ENCODE measurements at regions not wholly inside any gene's neighbourhood (a gene's known extent, or its start where the extent isn't known, plus 50 kb on each side); places are given as distances from the start of the nearest gene placed in this dataset.

DNA sequence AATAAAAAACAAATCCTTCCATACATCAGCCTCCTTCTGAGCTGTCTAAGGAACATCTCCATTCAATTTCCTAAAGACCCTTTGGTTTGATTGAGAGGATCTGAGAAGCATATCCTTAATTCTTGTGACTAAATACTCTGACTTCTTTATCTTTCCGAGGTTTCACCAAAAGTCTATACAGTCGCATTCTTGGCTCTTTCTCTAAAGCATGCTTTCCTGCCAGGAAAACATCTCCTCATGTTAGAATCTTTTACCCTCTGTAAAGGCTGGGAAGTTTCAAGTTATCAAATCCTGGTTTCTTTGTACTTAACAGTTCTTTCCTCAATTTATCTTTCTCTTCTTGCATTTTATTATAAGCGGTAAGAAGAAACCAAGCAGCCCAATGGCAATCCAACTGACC, 630.4 kb downstream of the PTPRC start:
- DNase-seq (ENCODE audit: low read depth in 2 of 3, low spot score in 1 of 3), result no peak

- DNase-seq (ENCODE audit: low read depth in 2 of 3, low spot score in 1 of 3), result no peak
Observed at GRCh38 chr1:199272139-199272544, 633.3 kb downstream of the PTPRC start.

DNA sequence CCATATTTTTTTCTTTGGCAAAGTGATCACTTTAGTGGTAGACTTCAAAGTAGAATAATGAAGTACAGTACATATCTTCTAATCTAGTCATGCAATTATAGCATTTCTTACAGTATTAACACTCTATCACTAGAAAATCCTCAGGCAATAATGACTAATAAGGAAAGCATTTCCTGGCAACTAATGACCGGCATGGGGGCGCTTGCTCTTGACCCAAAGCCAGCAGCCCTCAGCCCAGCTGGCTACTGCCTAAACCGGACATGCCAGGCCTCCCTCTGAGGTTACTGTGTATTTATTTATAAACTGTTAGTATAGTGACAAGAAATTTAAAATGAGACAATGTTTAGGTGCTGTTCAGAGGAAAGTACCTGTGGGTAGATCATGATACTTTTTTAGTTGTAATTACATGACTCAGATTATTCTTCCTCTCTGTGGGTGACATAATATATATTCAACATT, 633.8 kb downstream of the PTPRC start:
- DNase-seq (ENCODE audit: low read depth in 2 of 3, low spot score in 1 of 3), result no peak

DNA sequence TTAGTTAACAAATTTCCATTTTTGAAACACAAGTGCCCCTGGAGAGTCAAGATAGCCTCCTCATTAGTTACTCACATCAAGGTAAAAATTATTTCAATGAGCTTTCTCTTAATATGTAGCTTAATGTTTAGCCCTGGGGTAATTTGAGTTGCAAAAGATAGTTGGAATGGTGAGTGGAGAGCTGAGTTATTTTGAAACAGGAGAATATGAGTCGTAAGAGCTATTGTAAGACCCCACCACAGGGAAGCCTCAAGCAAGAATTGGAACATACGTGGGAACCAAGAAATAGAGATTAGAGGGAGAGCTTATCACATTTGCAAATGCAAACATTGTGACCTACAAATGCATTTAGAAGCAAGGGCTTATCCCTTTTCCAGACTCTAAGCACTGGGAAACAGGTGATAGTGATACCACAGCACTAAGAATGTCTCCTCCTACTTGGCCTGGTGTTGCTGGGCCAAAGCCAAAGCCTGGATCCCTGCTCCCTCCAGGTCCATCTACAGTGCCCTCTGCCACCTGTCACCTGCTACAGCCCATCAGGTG, 635.1 kb downstream of the PTPRC start:
- no peak for DNase-seq (ENCODE audit: low read depth in 2 of 3, low spot score in 1 of 3)

DNA sequence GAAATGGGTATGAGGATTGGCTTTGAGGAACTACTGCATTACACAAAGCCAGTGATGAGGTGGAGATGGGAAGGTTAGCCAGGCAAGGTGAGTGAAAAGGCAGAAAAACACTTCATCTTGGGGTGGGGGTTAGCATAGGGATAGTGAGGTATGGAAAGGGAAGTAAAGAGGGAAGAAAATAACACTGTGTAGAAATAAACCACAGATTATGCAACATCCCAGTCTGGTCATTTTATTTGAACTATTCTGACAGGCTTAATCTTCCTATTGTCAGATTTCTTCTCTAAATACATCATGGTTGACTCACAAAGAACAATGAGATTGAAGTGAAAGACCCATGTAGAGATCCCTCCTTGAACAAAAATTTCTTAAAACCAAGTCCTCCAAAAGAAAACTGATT, 640.2 kb downstream of the PTPRC start:
- no peak for DNase-seq (ENCODE audit: low read depth in 2 of 3, low spot score in 1 of 3)

DNA sequence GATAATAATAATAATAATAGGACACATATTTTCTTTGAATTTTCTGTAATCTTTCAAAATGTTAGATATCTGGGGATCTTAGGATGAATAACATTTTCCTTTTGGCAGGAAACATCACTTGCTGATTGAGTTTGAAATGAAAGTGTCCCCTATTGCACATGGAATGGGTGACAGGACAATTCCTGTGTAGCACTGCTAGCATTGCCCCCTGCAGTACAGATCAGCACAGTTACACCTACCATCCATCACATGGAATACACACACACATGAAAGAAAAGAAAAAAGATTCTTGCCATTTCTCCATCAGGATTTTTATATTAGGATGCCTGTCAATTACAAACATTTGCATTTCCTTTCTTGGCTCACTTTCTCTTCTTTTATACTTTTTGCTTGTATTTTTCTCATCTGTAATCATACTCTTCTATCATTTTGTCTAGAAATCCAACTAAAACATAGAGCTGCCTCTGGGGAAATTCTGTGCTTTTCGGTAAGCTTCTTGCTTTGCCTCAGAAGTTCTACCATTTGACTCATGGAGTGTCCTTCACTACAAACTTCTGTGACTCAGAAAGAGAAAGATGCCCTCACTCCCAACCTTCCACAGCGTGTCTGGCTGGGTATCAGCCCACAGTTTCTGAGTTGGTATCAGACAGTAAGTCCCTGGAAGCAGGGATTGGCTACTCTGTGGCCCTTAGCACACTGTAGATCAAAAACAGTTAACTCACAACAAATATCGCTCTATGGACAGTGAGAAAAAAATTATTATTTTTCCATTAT, 641.2 kb downstream of the PTPRC start:
- DNase-seq (ENCODE audit: low read depth in 2 of 3, low spot score in 1 of 3), result no peak

GRCh38 chr1:199282751-199283305, 644.0 kb downstream of the PTPRC start:
- no peak for DNase-seq (ENCODE audit: low read depth in 2 of 3, low spot score in 1 of 3)

- no peak for DNase-seq (ENCODE audit: low read depth in 2 of 3, low spot score in 1 of 3)
Observed at GRCh38 chr1:199283794-199284193, 645.0 kb downstream of the PTPRC start.

DNA sequence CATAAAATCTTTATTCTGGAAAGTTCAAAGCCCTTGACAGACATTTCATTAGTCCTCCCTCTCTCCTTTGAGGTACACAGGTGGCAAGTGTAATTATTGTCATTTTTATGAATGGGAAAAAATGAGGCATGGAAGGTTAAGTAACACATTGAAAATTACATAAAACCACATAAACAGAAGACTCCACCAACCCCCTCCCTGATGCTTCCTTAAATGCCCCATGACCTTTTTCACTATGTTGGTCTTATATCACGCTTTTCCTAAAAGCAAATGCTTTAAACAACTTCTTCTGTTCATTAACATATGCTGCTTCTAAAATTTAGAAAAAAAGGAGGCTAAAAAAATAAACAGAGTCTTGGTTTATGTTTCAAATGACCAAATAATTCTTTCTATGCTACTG, 648.4 kb downstream of the PTPRC start:
- DNase-seq (ENCODE audit: low read depth in 2 of 3, low spot score in 1 of 3), result no peak

- DNase-seq (ENCODE audit: low read depth in 2 of 3, low spot score in 1 of 3), result no peak
Observed at GRCh38 chr1:199287647-199288046, 648.8 kb downstream of the PTPRC start.

GRCh38 chr1:199290186-199290585, 651.3 kb downstream of the PTPRC start:
- DNase-seq (ENCODE audit: low read depth in 2 of 3, low spot score in 1 of 3), result no peak

DNA sequence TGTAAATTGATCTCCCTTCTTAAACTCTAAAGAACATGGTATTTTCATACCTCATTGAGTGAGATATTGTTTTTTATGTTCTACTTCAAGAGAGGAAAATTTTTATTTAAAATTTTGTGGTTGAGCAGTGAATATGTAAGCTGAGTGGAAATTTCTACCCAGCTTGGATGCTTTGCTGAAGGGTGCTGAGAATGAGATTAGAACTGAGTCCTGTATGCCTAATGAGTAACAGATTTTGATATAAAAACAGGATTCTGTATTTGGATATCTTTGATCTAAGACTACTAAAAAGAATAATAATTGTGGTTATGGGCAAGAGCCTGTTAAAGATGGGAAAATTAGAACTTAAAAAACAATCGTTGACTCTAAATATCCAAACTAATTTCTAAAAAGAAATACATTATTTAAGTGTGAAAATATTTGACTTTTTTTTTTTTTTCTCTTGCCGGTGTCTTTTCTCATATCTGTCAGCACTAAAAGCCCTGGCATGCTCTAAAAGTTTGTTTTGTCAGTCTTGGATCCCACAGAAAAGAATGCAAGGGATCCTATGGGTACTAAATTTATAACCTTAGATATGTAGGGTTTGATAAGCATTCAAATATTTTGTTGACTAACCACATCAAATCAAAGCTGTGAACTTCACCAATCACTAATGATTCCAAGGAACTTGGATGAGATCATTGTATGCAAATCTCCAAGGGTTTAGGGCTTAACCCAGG, 652.3 kb downstream of the PTPRC start:
- no peak for DNase-seq (ENCODE audit: low read depth in 2 of 3, low spot score in 1 of 3)

DNA sequence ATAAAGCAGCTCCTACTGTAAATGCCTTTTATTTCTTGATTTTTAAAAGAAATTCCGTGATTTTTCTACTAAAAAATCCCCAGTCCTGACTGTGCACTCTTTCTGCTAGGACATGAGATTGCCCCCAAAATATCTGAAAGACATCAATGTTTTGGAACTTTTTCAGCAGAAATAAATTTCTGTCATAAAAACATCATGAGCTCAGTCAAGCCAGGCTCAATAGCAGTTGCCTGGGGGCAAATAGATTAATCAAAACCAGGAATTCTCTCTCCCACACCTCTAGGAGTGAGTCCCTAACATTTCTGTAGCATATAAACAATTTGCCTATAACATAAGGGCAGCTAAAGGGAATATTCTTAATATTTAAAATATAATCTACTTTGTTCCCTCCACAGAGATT, 654.1 kb downstream of the PTPRC start:
- DNase-seq (ENCODE audit: low read depth in 2 of 3, low spot score in 1 of 3), result no peak

GRCh38 chr1:199295107-199295506, 656.3 kb downstream of the PTPRC start:
- DNase-seq (ENCODE audit: low read depth in 2 of 3, low spot score in 1 of 3), result no peak

- DNase-seq (ENCODE audit: low read depth in 2 of 3, low spot score in 1 of 3), result no peak
Observed at GRCh38 chr1:199297174-199297573, 658.3 kb downstream of the PTPRC start.

- no peak for DNase-seq (ENCODE audit: low read depth in 2 of 3, low spot score in 1 of 3)
Observed at GRCh38 chr1:199297887-199298286, 659.0 kb downstream of the PTPRC start.

DNA sequence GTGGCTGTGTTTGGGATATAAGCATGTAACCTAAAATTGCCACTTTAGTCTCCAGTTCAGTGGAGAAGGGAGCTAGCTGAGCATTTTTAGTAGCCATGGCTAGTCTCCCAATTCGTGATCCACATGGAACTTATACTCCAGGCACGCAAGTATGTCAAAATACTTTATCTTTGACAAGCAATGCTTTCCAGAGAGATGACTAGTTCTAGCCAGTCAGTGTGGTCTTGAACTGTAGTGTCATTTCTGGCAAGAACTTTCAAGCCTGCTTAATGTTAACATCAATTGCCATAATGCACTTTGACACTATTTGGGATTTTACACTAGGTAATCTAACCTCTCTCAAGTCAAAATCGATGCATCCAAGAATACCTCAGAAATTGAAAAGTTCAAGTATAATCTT, 660.0 kb downstream of the PTPRC start:
- no peak for DNase-seq (ENCODE audit: low read depth in 2 of 3, low spot score in 1 of 3)

DNA sequence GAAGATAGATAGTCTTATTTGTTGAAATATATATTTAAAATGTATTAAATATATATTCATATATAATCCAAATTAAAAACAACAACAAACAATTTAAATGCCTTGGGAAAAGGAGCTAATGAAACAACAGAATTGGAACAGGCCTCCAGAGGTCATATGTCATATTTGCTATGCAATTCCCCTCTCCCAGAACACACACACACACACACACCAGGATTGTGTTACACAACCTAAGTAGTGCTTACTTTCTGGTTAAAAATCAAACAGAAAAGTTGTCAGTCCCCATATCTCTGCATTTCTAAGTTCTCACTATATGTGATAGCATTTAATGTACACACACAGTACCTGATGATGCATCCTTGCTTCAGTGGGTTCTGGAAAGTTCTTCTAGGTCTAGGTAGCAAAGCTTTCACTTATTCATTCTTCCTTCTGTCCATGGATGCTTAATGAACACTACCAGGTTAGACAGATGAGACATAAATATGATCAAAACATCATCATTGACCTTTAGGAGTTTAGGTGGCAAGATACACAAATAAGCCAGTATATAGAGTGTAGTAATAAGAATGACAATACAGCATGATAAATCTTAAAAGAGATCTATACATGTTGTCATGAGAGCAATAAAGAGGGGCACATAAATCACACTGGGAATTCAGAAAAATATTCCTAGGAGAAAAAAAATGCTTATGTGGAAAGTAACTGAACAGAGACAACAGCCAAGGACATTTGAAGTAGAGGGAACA, 662.8 kb downstream of the PTPRC start:
- DNase-seq (ENCODE audit: low read depth in 2 of 3, low spot score in 1 of 3), result no peak

GRCh38 chr1:199302554-199302953, 663.7 kb downstream of the PTPRC start:
- DNase-seq (ENCODE audit: low read depth in 2 of 3, low spot score in 1 of 3), result no peak

DNA sequence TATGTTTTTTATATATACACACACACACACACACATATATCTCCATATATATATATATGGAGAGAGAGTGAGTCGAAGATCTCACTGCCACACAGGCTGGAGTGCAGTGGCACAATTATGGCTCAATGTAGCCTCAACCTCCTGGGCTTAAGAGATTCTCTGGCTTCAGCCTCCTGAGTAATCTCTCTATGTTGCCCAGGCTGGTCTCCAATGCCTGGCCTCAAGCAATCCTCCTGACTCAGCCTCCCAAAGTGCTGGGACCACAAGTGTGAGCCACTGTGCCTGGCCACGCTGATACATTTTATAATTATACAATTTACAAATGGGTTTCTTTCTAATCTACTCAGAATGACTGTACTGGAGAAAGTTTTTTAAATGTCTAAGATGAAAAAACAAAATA, 664.2 kb downstream of the PTPRC start:
- no peak for DNase-seq (ENCODE audit: low read depth in 2 of 3, low spot score in 1 of 3)

DNA sequence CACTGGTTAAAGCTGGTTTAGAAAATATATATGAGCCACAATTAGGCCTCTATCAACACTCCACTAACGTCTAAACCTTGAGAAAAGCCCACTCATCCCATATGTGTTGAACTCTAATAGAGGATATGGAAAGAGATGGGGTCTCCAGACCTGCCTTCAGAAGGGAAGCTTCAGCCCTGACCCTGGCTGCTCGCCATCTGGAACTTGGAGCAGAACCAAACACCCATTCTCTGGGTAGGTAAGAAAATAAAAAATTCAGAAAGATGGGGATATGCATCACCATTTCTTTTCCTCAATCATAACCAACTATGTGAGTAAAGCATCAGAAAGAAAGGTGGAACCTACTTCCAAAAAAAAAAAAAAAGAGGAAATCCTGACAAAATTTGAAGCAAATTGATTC, 666.2 kb downstream of the PTPRC start:
- DNase-seq (ENCODE audit: low read depth in 2 of 3, low spot score in 1 of 3), result no peak

Data from stimulated activated CD4-positive, alpha-beta T cell treated with anti-CD3 and anti-CD28 coated beads, Interleukin-12 subunit alpha, Interleukin-12 subunit beta, amount 100 ng/mL, for 48 hours (primary cell).